Stimulated activated CD4-positive, alpha-beta T cell treated with anti-CD3 and anti-CD28 coated beads, Interleukin-4, amount 100 ng/mL, for 48 hours (primary cell): ENCODE measurements at regions not wholly inside any gene's neighbourhood (a gene's known extent, or its start where the extent isn't known, plus 50 kb on each side); places are given as distances from the start of the nearest gene placed in this dataset.

Experiments
- DNase-seq, 2 donors: peaks; one replicate each; pipeline ENCODE4 v3.0.0-alpha.2; 2020; ENCODE audit warnings: low read depth in 2 of 2

DNA sequence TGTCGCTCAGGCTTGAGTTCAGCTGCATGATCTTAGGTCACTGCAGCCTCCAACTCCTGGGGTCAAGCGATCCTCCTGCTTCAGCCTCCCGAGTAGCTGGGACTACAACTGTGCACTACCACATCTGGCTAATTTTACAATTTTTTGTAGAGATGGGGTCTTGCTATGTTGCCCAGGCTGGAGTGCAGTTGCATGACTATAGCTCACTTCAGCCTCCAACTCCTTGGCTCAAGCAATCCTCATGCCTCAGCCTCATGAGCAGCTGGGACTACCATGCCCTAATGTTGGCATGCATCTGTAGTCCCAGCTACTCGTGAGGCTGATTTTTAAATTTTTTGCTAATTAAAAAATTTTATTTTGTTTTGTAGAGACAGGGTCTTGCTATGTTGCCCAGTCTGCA is 101.9 kb upstream of the NPTX2 start:
- no peak for DNase-seq

GRCh38 chr7:98514211-98515031 is 102.7 kb upstream of the NPTX2 start:
- no peak for DNase-seq

DNA sequence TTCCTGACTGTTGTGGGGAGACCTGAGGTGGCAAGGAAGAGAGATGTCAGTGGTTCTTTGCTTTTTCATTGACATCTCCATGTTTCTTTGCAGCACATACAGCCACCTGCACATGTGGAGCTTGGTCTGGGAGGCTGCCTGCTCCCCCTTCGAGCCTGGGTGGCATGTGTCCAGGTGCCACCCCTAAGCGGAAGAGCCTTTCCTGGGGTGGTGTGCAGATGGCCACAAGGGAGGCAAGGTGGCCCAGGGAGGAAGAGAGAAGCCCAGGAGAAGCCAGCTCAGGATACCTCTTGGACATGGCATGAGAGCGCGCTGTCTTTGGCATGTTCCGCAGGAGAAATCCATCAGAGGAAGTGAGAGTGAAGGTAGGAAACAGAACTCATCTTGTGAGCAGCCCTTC is 105.9 kb upstream of the NPTX2 start:
- DNase-seq = no peak

DNA sequence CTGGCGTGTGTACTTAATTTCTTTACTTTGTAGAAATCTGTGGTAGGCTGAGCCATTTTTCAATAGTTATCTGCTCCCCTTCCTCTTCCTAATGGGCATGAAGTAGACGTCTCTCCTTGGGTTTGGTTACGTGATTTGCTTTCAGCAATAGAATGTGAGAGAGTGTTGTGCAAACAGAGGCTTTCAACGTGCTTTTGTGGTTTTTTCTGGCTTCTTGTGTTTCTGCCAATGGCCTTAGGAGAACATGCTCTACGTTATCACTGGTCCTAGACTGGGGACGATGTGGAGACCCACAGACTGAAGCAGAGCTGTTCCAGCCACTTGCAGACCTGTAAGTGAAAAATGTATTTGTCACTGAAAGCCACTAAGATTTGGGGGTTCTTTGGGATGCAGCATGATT is 107.2 kb upstream of the NPTX2 start:
- no peak for DNase-seq

DNA sequence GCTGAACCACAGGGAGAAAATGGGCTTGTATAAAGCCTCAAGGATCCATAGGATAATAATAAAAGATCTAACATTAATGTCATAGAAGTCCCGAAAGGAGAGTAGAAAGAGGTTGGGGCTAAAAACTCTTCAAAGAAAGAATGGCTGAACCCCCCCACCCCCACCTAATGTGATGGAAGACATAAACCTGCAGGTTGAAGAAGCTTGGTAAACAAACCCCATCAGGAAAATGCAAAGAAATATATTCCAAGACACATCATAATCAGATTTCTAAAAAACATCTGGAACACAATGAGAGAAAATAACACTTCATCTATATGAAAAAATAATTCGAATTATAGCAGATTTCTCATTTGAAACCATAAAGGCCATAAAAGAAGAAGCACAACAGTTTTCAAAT is 105.6 kb upstream of the BAIAP2L1 start:
- DNase-seq = no peak

DNA sequence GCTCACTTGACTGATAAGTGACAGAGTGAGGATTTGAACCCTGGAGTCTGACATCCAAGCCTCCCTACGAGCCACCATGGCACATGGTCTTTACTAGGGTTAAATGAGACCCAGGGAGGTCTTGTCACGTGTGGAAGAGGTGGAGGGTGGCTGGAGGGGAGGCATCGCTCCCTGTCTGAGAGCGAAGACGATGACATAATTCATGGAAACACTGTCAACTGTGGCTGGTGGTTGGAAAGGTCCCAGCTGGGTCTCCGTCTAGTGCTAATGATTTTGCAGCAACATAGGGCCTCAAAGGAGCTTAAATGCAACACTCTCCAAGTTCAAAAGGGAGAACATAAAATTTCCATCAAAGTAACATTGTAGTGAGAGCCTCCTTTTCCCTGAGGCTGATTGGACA is 99.9 kb upstream of the BAIAP2L1 start:
- no peak for DNase-seq

- DNase-seq = no peak
These were observed 95.7 kb upstream of the BAIAP2L1 start for GRCh38 chr7:98496618-98497017.

- DNase-seq = no peak
These were observed 94.5 kb upstream of the BAIAP2L1 start for GRCh38 chr7:98495200-98495955.

- DNase-seq = no peak
These were observed 92.3 kb upstream of the BAIAP2L1 start for GRCh38 chr7:98493030-98493778.

- DNase-seq = no peak
These were observed 87.3 kb upstream of the BAIAP2L1 start for GRCh38 chr7:98488167-98488566.

DNA sequence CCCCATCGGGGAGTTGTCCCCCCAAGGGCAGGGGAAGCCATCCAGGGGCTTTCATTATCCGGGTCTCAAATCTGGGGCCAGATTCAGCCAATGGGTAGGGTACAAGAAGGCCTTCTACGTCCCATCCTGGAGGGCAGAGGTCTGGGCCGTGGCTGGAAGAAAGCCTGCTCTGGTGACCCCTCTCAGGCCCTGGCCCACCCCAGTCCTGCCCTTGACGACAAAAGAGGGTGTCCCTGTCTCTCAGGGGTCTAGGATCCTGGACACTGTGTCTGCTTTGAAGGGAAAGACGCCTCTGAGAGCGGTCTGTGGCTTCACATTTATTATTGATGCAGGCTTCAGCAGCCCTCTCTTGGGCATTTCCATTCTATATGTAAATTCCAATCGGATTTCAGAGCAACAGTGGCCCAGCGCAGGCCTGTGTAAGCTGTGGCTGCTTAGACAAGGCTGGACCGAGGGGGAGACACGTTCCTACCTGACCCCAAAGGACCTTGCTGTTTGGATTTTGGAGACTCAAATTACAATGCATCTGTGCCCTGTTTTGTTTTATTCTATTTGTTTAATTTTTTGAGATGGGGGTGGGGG is 83.2 kb upstream of the BAIAP2L1 start:
- no peak for DNase-seq

GRCh38 chr7:98483276-98483963 is 82.5 kb upstream of the BAIAP2L1 start:
- DNase-seq = no peak

- DNase-seq = no peak
These were observed 78.4 kb upstream of the BAIAP2L1 start for GRCh38 chr7:98479318-98479717.

DNA sequence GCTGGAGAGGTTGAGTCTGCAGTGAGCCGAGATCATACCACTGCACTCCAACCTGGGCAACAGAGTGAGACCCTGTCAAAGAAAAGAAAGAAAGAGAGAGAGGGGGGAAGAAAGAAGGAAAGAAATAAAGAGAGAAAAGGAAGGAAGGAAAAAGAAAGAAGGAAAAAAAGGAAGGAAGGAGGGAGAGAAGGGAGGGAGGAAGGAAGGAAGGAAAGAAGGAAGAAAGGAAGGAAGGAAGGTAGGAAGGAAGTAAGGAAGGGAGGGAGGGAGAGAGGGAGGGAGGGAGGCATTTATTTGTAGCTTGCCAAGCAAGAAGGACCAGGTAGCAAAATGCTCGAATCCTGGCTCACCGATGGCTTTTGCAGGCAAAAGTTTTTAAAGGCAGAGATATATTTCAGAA is 74.5 kb upstream of the BAIAP2L1 start:
- no peak for DNase-seq

GRCh38 chr7:98474558-98474957 is 73.7 kb upstream of the BAIAP2L1 start:
- DNase-seq = no peak

- no peak for DNase-seq
These were observed 71.6 kb upstream of the BAIAP2L1 start for GRCh38 chr7:98472521-98472954.

DNA sequence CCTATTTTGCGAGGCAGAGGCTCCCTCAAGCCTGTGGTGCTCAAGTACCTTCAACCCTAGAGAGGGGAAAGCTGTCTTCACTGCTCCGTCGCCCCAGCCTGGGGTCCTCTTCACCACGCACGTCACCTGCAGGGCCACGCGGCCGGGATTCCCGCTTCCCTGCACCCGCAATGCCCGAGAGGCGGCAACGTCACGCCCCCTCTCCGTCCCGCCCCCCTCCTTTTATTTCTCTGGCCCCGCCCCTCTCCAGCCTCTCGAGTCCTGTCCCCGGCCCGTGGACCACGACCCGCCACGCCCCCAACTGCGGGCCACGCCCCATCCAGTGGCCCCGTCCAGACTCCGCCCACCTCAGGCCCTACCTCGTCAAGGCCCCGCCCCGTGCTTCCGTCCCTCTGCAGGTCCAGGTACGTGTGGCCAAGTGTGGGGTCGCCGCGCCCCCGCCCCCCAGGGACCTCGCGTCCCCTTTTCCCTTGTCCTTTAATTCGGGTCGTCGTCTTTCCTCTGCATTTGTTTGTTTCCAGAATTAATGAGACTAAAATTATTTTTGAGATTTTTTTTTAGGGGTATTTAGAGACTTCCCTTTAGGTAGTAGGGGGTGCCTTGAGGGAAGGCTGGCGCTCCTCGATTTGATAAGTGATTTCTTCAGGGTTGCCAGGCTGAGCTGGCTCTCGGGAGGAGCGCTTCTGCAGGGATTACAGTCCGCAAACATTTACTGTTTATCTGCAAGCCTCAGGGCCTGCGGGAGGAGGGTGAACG is 69.8 kb upstream of the BAIAP2L1 start:
- peak; percentile 10 to 12 for DNase-seq

GRCh38 chr7:98469088-98469487 is 68.2 kb upstream of the BAIAP2L1 start:
- DNase-seq = no peak

DNA sequence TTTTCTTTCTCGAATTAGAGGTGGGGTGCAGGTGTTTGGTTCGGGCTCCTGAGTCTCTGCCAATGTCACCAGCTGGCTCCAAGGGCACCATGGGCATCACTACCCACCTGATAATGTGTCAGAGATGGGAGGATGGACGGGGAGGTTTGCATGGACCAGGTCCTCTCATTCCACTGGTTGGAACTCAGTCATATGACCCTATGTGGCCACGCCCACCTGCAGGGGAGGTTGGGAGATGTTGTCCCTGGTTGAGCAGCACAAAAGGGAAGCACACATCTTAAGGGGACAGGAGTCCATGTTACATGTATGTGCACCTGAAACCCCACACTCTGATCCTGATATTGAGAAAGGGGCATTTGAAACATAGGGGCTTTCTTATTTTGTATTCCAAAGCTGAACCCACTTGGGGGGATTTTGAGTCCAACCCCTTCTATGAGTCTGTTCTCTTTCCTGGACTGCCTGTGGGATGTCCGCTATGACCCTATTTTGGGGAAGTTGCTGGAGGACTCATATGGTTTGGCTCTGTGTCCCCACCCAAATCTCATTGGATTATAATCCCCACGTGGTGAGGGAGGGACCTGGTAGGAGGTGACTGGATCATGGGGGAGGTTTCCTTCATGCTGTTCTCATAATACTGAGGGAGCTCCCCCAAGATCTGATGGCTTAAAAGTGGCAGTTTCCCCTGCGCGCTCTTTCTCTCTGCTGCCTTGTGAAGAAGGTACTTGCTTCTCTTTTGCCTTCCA is 66.9 kb upstream of the BAIAP2L1 start:
- no peak for DNase-seq

GRCh38 chr7:98465022-98465421 is 64.1 kb upstream of the BAIAP2L1 start:
- DNase-seq = no peak
